ENCODE measurements at regions not wholly inside any gene's neighbourhood (a gene's known extent, or its start where the extent isn't known, plus 50 kb on each side); places are given as distances from the start of the nearest gene placed in this dataset.

DNA sequence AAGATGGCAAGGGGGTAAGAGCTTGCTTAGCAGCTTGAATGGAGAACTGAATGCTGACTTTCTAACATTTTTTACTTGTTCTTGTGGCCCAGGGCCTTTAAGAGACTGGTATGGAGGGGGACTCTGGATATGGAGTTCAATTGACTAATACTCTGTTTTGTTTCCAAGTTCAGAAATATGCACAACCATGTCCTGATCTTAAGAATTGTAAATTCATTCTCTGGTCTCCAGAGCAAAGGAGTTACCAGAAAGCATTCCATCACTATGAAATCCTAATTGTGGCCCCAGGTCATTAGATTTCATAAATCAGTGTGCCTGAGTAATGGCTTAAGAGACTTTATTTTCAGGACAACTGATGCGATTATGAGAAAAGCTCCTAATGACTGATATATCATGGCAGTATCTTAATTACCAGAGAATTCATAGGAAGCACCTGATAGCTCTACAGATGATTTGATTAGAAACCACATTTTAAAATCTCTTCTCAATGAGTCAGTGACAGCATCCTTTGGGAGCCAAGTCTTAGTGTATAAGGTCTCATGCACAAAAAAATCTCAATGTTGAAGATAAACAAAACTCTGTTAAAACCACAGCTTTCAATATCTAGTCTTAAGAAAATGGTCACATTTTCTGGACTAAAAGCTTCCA is 613.6 kb upstream of the KLF4 start:
- no peak for DNase-seq (ENCODE audit: low spot score)

DNA sequence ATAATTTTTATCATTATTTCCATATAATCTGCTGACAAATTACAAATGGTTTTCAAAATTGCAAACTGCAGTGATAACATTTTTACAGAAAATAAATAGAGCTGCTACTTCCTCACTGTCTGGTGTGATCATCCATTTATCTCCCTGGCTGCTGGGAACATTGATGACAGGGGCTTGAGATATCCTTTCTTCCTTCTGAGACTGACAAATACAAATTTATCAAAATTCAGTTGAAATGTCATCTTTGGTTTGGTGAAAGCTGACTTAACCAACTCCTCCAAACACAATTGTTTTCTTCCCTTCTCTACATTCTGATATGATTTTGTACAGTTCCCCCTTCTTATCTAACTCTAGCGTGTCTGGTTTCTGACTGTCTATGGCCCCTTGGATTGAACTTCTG is 611.8 kb upstream of the KLF4 start:
- DNase-seq (ENCODE audit: low spot score): no peak

DNA sequence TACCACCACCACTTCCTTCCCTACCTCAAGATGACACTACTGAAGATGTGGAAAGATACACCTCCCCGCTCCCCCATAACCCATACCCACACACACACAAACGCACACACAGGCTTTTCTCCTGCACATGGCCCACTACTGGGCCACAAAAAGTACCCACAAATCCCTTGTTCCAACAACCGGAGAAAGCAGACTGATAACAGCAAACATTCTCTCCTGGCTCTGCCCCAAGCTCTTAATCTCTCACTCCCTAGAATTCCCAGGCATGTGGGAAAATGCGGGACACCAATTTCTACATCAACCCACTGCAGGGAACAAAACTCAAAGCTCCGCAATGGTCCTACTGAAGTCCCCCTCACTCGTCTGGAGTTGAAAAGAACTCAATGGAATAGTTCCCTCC is 611.0 kb upstream of the KLF4 start:
- DNase-seq (ENCODE audit: low spot score): no peak

DNA sequence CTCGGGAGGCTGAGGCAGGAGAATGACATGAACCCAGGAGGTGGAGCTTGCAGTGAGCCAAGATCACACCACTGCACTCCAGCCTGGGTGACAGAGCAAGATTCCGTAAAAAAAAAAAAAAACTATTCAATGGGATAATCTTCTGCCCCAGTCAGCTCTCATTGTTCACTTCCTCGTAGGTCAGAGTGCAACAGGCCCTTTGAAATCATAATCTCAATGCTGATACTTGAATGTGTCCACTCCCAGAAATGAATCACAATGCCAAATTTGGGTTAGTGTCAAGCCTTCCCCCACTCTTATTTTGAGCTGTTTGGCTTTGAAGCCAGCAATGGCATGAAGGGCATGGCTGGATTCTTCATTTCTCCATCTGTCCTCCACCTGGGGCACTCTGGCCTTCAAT is 610.3 kb upstream of the KLF4 start:
- peak; percentile 81 for DNase-seq (ENCODE audit: low spot score)

DNA sequence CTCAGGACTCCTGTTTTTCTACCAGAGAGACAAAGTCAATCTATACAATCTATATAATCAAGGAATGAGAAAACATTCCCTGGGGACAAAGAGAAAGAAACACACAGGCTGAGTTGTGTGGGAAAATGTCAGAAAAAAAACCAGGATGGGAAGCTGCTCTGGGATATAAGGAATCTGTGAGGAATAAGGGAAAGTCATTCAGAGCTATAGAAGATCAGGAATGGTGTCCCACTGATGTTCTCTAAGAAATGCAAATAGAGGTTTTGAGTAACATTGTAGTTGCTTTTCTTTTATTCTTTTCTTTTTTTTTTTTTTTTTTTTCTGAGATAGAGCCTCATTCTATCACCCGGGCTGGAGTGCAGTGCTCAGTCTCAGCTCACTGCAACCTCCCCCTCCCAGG is 605.9 kb upstream of the KLF4 start:
- no peak for DNase-seq (ENCODE audit: low spot score)

DNA sequence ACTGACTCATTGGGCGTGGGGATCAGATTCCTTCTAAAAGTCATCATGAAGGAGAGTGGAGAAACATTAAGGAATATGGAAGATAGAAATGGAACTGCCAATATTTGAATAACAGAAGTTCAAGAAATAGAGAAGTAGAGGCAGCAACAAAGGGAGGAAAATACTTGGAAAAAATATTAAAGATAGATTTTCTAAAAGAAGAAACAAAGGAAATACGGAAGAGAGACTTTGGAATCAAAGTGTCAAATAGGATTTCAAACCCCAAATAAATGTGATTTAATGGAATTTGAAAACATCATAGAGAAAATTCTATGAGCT is 605.1 kb upstream of the KLF4 start:
- no peak for DNase-seq (ENCODE audit: low spot score)

DNA sequence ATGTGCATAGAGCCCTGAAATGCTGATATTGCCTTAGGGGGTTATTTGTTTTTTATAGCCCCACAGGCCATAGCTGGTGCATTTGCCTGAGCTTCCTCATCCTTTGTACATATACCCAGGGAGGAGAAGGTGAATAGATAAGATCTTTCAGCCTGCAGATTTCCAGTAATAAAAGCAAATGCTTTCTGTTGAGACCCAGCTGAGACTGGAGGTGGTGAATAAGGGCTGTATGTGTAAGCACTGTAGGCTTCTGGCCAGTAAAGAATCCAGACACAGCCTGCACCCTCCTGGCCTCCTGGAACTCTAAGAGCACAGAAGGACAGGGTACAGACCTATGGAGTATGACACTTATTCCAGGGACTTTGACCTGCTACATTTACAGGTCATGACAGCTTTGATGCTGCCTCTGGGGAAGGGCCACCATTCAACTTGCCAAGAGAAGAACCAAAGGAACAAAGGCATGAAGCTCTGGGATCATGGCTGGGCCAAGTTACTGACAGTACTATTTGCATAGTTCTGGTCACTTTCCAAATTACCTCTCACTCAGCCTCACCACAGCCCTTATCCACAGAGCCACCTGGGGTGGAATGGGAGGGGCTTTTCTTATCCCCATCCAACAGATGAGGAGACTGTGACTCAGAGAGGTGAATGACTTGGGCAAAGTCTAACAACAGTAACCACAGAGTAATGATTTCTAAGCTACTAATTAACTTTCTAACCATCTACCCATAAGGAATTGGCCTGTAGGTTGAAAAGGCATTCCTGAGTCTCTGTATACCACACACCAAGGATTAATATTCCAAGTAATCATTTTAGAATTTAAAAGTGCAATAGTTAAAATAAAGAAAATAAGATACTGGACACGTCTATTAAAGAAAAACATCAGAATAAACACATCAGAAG is 604.5 kb upstream of the KLF4 start:
- peak; percentile 93 for DNase-seq (ENCODE audit: low spot score)

DNA sequence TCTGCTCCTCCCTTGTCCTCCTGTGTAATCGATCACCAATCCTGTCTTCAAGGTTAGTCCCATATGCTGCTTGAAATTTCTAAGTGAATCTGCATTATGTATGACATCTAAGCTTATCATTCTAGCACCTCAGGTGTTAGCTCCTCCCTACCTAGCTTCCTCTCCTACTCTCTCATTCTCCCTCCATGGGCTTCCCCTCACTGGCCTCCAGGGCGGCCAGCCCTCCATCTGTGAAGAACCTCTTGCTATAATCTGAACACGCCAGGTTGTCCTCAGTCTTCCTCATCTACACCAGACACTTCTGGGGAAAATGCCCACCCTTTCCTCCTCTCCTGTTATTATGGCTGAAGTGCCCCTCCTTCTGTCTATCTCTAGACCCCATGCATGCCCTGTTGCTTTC is 599.3 kb upstream of the KLF4 start:
- no peak for DNase-seq (ENCODE audit: low spot score)

DNA sequence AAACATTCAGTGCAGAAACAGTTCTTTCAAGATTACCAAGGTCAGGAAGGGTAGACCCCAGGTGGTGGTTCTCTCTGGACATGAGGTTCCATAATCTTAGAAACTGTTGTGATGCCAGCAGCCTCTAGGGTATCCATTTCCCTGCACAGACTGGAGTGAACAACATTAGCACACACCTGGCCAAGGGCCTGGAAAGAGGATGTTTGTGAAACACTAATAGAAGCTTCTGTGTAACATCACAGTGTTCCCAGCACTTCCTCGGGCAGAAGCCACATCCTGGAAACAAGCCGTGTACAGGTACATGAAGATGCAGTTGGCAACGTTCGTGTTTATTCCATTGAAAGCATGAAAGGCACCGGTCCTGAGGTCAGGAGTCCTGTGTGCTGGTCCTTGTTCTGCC is 598.2 kb upstream of the KLF4 start:
- no peak for DNase-seq (ENCODE audit: low spot score)

DNA sequence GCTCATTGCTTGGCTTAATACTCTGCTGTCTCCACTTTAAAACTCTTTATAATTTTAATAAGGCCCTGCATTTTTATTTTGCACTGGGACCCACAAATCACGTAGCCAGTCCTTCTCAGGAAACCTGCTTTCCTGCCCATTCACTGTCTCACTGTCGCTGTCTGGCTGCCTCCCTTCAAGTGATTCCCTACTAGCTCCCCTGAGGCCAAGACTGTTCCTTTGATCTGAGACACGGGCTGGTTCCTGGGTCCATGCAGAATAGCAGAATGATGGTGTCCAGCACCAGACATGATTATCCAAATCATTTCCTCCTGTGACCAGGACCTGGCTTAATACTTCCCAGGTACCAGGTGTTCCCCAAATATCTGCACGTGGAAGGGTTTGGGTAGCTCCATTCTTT is 597.1 kb upstream of the KLF4 start:
- DNase-seq (ENCODE audit: low spot score): no peak

DNA sequence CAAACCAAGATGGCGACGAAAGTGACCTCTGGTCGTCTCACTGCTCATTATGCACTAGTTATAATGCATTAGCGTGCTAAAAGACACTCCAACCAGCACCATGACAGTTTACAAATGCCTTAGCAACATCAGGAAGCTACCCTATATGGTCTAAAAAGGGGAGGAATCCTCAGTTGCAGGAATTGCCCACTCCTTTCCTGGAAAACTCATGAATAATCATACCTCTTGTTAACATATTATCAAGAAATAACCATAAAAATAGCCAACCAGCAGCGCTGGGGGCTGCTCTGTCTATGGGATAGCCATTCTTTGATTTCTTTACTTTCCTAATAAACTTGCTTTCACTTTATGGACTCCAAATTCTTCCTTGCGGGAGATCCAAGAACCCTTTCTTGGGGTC is 595.7 kb upstream of the KLF4 start:
- no peak for DNase-seq (ENCODE audit: low spot score)

DNA sequence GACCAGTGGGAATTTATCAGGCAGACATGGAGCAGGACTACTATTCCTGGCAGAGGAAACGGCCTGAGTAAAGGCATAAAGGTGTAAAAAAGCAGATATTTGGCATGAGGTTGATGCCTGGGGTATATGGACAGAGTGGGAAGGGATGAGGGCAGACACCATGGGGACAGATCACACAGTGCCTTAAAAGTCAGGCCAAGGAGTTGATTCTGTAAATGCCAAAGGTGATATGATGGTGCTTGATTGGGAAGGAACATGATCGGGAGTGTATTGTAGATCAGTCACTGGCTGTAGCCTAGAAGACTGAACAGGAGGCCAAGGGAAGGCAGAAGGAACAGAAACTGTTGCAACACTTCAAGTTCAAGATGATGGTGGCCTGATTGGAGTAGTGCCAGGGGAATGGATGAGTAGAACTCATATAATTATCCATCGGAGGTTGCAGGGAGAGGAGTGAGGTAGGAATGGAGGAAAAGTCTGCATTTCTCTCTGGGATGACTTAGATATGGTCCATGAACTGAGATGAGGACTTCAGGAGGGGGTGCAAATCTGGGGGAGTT is 594.3 kb upstream of the KLF4 start:
- no peak for DNase-seq (ENCODE audit: low spot score)

DNA sequence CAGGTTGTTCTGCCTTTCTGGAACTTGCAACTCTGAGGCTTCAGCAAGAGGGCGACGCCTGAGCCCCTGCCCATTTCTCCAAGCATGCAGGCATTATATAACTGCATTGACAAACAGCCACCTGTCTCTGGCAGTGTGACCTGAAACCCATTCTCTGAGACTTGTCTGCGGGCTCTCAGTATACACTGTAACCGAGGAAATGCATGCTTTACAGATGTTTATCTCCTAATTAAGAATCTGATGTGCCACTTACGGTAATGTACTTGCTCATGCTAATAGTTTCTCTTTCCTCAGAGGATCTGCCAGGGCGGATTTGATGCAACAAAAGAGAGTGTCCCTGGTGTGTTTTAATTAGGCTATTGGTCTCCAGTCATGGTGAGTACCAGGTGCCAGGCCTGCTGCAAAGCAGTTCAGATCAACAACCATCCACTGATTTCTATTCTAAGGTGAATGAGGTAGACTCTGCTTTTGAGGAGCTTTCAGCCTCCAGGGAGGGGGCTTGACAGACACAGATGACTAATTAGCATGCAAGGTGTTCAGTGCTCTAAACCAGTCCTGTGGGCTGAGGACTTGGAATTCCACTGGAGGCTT is 593.7 kb upstream of the KLF4 start:
- no peak for DNase-seq (ENCODE audit: low spot score)

DNA sequence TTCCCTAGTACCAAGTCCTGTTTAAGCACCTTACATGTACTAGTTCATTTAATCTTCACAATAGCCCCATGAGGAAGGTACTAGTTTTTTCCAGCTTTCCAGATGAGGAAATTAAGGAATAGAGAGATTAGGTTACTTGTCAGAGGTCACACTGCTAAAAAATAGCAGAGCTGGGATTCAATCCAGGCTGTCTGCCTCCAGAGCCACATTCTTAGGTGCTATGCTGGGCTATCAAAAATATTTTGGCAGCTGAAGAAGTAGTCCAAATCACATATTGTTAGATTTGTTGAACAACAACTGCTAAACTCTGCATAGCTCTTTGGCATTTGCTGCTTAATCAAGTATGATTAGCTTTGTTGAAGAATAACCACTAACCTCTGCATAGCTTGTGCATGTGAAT is 591.5 kb upstream of the KLF4 start:
- no peak for DNase-seq (ENCODE audit: low spot score)

DNA sequence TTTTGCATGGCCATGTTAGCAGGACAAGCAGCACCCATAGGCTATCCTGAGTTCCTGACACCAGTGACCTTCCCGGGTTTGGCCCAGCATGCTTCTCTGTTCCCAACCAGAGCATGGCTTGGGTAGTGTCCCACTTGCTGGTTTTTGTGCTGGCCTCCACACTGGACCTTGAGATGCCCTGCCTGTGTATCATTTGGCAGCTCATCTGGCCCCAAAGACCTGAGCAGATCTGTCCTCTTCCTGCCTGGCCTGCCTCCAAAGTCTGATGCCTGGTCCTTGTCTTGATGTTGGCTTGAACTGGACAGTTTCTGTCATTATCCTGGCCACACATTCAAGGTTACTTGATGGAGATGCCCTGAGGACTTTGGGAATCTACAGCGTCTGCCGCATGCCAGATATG is 590.7 kb upstream of the KLF4 start:
- DNase-seq (ENCODE audit: low spot score): no peak

DNA sequence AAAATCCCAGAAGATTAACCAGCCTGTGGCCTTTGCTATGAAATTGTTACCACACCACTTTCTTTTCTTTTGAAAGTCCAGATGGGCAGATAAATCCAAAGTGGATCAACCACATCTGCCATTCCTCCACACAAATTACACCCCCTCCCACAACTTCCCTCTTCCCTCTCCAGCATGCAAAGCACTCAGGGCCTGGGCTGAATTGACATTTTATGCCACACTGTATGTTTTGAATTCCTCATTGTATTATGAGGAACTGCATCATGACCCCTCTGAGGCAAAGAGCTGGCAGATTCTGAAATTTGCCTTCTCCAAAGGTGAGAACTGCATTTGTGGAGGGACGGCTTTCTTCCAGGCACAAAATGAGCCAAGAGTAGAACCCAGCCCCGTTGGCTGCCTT is 589.2 kb upstream of the KLF4 start:
- DNase-seq (ENCODE audit: low spot score): no peak

DNA sequence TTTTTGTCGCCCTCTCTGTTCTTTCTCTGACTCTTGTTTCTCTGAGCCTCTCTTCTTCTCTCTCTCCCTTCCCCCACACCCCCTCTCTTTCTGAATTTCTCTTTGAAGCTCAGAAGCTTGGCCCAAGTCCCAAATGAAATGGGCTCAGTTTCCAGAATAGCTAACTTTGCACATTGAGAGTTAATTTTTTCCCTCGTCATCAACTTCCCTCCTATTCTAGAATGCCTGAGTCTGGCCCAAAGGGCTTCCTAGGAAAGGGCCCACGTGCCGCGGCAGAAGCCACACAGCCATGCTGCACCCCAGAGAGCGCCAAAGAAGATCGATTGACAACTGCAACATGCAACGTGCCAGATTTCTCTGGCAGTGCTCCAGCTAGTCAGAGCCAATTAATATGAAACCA is 588.8 kb upstream of the KLF4 start:
- no peak for DNase-seq (ENCODE audit: low spot score)

DNA sequence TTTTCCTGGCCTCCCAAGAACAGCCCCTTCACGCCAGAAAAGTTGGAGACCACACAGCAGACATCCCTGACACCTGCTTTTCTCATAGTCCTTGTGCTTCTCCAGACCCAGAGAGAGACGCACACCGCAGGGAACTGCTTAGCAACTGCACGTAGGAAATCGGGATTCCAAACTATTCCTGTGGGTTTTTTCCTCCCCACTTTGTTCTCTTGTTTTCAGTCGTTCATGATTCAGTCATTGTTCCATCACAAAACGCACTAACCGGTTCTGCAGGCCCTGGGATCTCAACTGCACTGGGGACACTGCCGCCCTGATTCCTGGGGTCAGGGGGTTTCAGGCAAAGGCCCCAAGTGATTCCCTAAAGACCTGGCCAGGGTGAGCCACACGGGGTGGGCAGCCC is 588.0 kb upstream of the KLF4 start:
- DNase-seq (ENCODE audit: low spot score): no peak

DNA sequence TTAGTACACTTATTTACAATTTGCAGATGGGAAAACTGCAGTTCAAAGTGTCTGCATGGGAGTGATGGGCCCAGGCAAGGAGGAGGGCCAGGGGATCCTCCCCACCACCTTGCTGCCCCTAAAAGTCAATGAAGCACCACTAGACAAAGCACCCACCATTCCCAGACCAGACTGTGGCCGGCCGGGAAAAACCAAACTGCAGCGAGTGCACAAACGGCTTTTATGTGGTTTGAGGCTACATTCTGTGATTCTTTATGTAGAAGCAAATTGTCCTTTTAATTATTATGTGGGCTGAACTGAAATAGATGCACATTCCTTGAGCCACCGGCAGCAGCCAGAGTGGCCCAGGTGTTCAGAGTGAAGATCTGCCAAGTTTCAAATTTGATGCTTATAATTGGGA is 585.3 kb upstream of the KLF4 start:
- no peak for DNase-seq (ENCODE audit: low spot score)

DNA sequence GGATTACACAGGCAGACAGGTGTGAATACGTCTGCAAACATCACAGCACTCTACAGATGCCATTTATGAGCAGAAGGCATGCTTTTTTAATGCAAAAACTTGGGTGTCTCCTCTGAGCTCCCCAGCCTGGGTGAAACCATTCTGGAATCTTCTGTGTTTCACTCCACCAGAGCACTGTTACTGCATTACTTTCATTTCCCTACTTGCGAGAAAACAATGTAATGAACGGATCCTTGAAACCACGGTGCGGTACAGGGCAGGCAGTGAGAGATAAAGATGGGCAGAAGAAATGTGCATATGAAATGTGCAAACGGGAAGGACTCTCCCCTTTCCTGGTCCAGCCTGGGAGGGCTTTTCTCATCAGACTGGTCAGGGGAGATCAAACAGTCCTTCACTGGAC is 584.3 kb upstream of the KLF4 start:
- DNase-seq (ENCODE audit: low spot score): no peak

DNA sequence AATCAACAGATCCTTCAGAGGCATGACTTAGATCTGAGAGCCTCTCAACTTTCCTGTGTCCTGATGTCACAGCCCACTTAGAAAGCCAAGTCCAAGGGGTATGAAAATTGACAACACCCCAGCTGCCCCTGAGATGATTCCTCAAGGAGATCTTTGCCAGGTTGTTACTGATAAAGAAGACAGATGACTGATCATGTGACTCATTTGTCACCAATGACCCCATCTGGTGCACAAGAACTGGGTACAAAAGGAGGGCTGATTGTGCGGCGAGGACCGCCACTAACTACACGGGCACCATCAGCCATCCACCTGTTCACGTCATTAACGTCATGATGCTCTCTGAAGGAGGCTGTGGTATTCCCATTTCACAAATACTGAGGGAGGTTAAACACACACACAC is 583.2 kb upstream of the KLF4 start:
- no peak for DNase-seq (ENCODE audit: low spot score)

DNA sequence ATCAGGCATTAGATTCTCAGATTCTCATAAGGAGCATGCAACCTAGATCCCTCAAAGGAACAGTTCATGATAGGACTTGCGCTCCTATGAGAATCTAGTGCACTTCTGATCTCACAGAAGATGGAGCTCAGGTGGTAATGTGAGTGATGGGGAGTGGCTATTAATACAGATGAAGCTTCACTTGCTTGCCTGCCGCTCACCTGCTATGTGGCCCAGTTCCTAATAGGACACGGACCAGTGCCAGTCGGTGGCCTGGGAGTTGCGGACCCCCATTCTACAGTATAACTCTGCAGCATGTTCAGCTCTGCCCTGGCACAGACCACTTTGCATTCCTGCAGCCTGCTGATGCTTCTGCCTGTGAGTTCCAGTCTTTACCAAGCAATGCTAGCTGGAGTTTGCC is 581.3 kb upstream of the KLF4 start:
- no peak for DNase-seq (ENCODE audit: low spot score)

DNA sequence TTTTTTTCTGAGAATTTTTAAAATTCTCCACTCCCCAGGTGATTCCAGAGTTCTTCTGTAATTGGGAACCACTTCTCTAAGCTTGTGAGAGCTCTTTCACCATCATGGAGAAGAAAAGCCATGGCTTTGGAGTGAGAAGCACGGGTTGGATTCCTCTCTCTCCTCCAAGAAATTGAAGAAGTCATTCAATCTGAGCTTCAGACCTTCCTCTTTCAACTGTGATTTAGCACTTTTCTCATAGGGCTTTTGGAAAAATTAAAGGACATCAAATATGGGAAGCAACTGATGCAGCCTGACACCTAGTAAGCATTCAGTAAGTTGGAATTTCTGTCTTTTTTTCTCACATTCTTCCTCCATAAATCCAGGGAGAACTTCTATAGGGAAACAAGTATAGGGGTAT is 580.4 kb upstream of the KLF4 start:
- DNase-seq (ENCODE audit: low spot score): no peak
